ENCODE measurements at regions not wholly inside any gene's neighbourhood (a gene's known extent, or its start where the extent isn't known, plus 50 kb on each side); places are given as distances from the start of the nearest gene placed in this dataset.

- no peak overlapping the region for H3K4me3 ChIP-seq (ENCODE audit: low read depth in 1 of 5, low read length in 5 of 5)
- peaks cover 0 to 5% (median 3%) of the 10 kb centered on the region in 5 donors for H3K4me1 ChIP-seq (ENCODE audit: control insufficient read depth in 5 of 5, insufficient read depth in 5 of 5, low read length in 5 of 5)
- H3K9ac ChIP-seq (ENCODE audit: low read length in 5 of 5), result no peak overlapping the region
- H3K27me3 ChIP-seq (ENCODE audit: control insufficient read depth in 5 of 5, insufficient read depth in 4 of 5, low read length in 5 of 5), result peaks cover 5 to 17% (median 16%) of the 10 kb centered on the region in 5 donors
- no peaks in the 10 kb centered on the region for H3K36me3 ChIP-seq (ENCODE audit: control insufficient read depth in 5 of 5, insufficient read depth in 5 of 5, low read length in 5 of 5)
- H3K9me3 ChIP-seq (ENCODE audit: control insufficient read depth in 5 of 5, low read length in 5 of 5), result peaks cover 14 to 21% (median 20%) of the 10 kb centered on the region in 5 donors
- H3K27ac ChIP-seq (ENCODE audit: low read depth, low read length), result no peak overlapping the region
These were observed 89.3 kb upstream of the SDK2 start for GRCh38 chr17:73733517-73733916.

- no peaks in the 10 kb centered on the region for H3K36me3 ChIP-seq (ENCODE audit: control insufficient read depth in 5 of 5, insufficient read depth in 5 of 5, low read length in 5 of 5)
- H3K9ac ChIP-seq (ENCODE audit: low read length in 5 of 5), result no peak overlapping the region
- no peak overlapping the region for H3K4me3 ChIP-seq (ENCODE audit: low read depth in 1 of 5, low read length in 5 of 5)
- H3K9me3 ChIP-seq (ENCODE audit: control insufficient read depth in 5 of 5, low read length in 5 of 5), result peaks cover 12 to 17% (median 14%) of the 10 kb centered on the region in 5 donors
- no peak overlapping the region for H3K27ac ChIP-seq (ENCODE audit: low read depth, low read length)
- peaks cover 0 to 14% (median 5%) of the 10 kb centered on the region in 5 donors for H3K4me1 ChIP-seq (ENCODE audit: control insufficient read depth in 5 of 5, insufficient read depth in 5 of 5, low read length in 5 of 5)
- H3K27me3 ChIP-seq (ENCODE audit: control insufficient read depth in 5 of 5, insufficient read depth in 4 of 5, low read length in 5 of 5), result peaks cover 5 to 27% (median 16%) of the 10 kb centered on the region in 5 donors
These were observed 91.0 kb upstream of the SDK2 start for GRCh38 chr17:73735245-73735644.

GRCh38 chr17:73738751-73739575 lies 94.7 kb upstream of the SDK2 start:
- H3K9me3 ChIP-seq (ENCODE audit: control insufficient read depth in 5 of 5, low read length in 5 of 5), result peaks cover 0 to 4% (median 0%) of the 10 kb centered on the region in 5 donors
- no peak overlapping the region for H3K27ac ChIP-seq (ENCODE audit: low read depth, low read length)
- no peak overlapping the region for H3K9ac ChIP-seq (ENCODE audit: low read length in 5 of 5)
- no peaks in the 10 kb centered on the region for H3K36me3 ChIP-seq (ENCODE audit: control insufficient read depth in 5 of 5, insufficient read depth in 5 of 5, low read length in 5 of 5)
- H3K4me3 ChIP-seq (ENCODE audit: low read depth in 1 of 5, low read length in 5 of 5), result no peak overlapping the region
- peaks cover 0 to 13% (median 4%) of the 10 kb centered on the region in 5 donors for H3K4me1 ChIP-seq (ENCODE audit: control insufficient read depth in 5 of 5, insufficient read depth in 5 of 5, low read length in 5 of 5)
- peaks cover 5 to 47% (median 35%) of the 10 kb centered on the region in 5 donors for H3K27me3 ChIP-seq (ENCODE audit: control insufficient read depth in 5 of 5, insufficient read depth in 4 of 5, low read length in 5 of 5)

- no peaks in the 10 kb centered on the region for H3K36me3 ChIP-seq (ENCODE audit: control insufficient read depth in 5 of 5, insufficient read depth in 5 of 5, low read length in 5 of 5)
- peaks cover 3 to 50% (median 39%) of the 10 kb centered on the region in 5 donors for H3K27me3 ChIP-seq (ENCODE audit: control insufficient read depth in 5 of 5, insufficient read depth in 4 of 5, low read length in 5 of 5)
- no peak overlapping the region for H3K4me3 ChIP-seq (ENCODE audit: low read depth in 1 of 5, low read length in 5 of 5)
These were observed 96.1 kb upstream of the SDK2 start for GRCh38 chr17:73740370-73740769.

DNA sequence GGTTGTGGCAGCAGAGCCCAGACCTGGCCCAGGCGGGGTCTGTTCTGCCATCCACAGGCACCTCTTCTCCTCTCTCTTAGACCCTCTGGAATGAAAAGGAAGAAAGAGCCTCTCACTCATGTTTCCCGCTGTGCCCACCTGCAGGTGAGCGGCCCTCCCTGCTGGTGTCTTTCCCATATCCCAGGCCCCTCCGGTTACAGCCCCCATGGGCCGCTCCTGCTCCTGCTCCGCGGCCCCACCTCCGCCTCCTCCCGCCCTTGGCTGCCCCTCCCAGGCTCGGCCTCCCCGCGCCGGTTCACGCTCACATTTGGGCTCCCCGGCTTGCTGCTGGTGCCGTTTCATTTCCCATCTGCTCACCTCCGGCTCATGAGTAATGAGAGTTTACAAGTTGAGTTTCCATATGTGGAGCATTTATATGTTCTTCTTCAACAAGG lies 98.7 kb upstream of the SDK2 start:
- Histone ChIP-seq H3K9ac (ENCODE audit: low read length in 5 of 5) (no peak overlapping the region), H3K4me3 (ENCODE audit: low read depth in 1 of 5, low read length in 5 of 5) (no peak overlapping the region), H3K27me3 (ENCODE audit: control insufficient read depth in 5 of 5, insufficient read depth in 4 of 5, low read length in 5 of 5) (peaks cover 10 to 53% (median 42%) of the 10 kb centered on the region in 5 donors), H3K27ac (ENCODE audit: low read depth, low read length) (no peak overlapping the region), H3K9me3 (ENCODE audit: control insufficient read depth in 5 of 5, low read length in 5 of 5) (peaks cover 0 to 4% (median 0%) of the 10 kb centered on the region in 5 donors), H3K36me3 (ENCODE audit: control insufficient read depth in 5 of 5, insufficient read depth in 5 of 5, low read length in 5 of 5) (no peaks in the 10 kb centered on the region), H3K4me1 (ENCODE audit: control insufficient read depth in 5 of 5, insufficient read depth in 5 of 5, low read length in 5 of 5) (peaks cover 0 to 13% (median 4%) of the 10 kb centered on the region in 5 donors)

More at GRCh38 chr17:73740370-73740769, 96.1 kb upstream of the SDK2 start:
- H3K27ac ChIP-seq (ENCODE audit: low read depth, low read length), result no peak overlapping the region
- peaks cover 0 to 13% (median 4%) of the 10 kb centered on the region in 5 donors for H3K4me1 ChIP-seq (ENCODE audit: control insufficient read depth in 5 of 5, insufficient read depth in 5 of 5, low read length in 5 of 5)
- H3K9me3 ChIP-seq (ENCODE audit: control insufficient read depth in 5 of 5, low read length in 5 of 5), result peaks cover 0 to 4% (median 0%) of the 10 kb centered on the region in 5 donors
- H3K9ac ChIP-seq (ENCODE audit: low read length in 5 of 5), result no peak overlapping the region

GRCh38 chr17:73743518-73744201 lies 99.4 kb upstream of the SDK2 start:
- H3K9ac ChIP-seq (ENCODE audit: low read length in 5 of 5), result no peak overlapping the region
- peaks cover 0 to 4% (median 0%) of the 10 kb centered on the region in 5 donors for H3K9me3 ChIP-seq (ENCODE audit: control insufficient read depth in 5 of 5, low read length in 5 of 5)
- no peak overlapping the region for H3K27ac ChIP-seq (ENCODE audit: low read depth, low read length)
- H3K36me3 ChIP-seq (ENCODE audit: control insufficient read depth in 5 of 5, insufficient read depth in 5 of 5, low read length in 5 of 5), result no peaks in the 10 kb centered on the region
- peaks cover 0 to 13% (median 4%) of the 10 kb centered on the region in 5 donors for H3K4me1 ChIP-seq (ENCODE audit: control insufficient read depth in 5 of 5, insufficient read depth in 5 of 5, low read length in 5 of 5)
- peaks cover 10 to 55% (median 40%) of the 10 kb centered on the region in 5 donors for H3K27me3 ChIP-seq (ENCODE audit: control insufficient read depth in 5 of 5, insufficient read depth in 4 of 5, low read length in 5 of 5)
- H3K4me3 ChIP-seq (ENCODE audit: low read depth in 1 of 5, low read length in 5 of 5), result no peak overlapping the region

GRCh38 chr17:73744411-73744810 lies 100.2 kb upstream of the SDK2 start:
- H3K4me3 ChIP-seq (ENCODE audit: low read depth in 1 of 5, low read length in 5 of 5), result no peak overlapping the region
- H3K36me3 ChIP-seq (ENCODE audit: control insufficient read depth in 5 of 5, insufficient read depth in 5 of 5, low read length in 5 of 5), result no peaks in the 10 kb centered on the region
- no peak overlapping the region for H3K9ac ChIP-seq (ENCODE audit: low read length in 5 of 5)
- peaks cover 10 to 54% (median 34%) of the 10 kb centered on the region in 5 donors for H3K27me3 ChIP-seq (ENCODE audit: control insufficient read depth in 5 of 5, insufficient read depth in 4 of 5, low read length in 5 of 5)
- no peak overlapping the region for H3K27ac ChIP-seq (ENCODE audit: low read depth, low read length)
- peaks cover 0 to 11% (median 3%) of the 10 kb centered on the region in 5 donors for H3K4me1 ChIP-seq (ENCODE audit: control insufficient read depth in 5 of 5, insufficient read depth in 5 of 5, low read length in 5 of 5)
- H3K9me3 ChIP-seq (ENCODE audit: control insufficient read depth in 5 of 5, low read length in 5 of 5), result peaks cover 0 to 4% (median 0%) of the 10 kb centered on the region in 5 donors

- Histone ChIP-seq H3K4me1 (ENCODE audit: control insufficient read depth in 5 of 5, insufficient read depth in 5 of 5, low read length in 5 of 5) (no peaks in the 10 kb centered on the region), H3K9me3 (ENCODE audit: control insufficient read depth in 5 of 5, low read length in 5 of 5) (peaks cover 0 to 4% (median 0%) of the 10 kb centered on the region in 5 donors), H3K9ac (ENCODE audit: low read length in 5 of 5) (no peak overlapping the region), H3K36me3 (ENCODE audit: control insufficient read depth in 5 of 5, insufficient read depth in 5 of 5, low read length in 5 of 5) (no peaks in the 10 kb centered on the region), H3K27me3 (ENCODE audit: control insufficient read depth in 5 of 5, insufficient read depth in 4 of 5, low read length in 5 of 5) (peaks cover 10 to 39% (median 27%) of the 10 kb centered on the region in 5 donors), H3K27ac (ENCODE audit: low read depth, low read length) (no peak overlapping the region), H3K4me3 (ENCODE audit: low read depth in 1 of 5, low read length in 5 of 5) (no peak overlapping the region)
These were observed 102.2 kb upstream of the SDK2 start for GRCh38 chr17:73746314-73747073.

DNA sequence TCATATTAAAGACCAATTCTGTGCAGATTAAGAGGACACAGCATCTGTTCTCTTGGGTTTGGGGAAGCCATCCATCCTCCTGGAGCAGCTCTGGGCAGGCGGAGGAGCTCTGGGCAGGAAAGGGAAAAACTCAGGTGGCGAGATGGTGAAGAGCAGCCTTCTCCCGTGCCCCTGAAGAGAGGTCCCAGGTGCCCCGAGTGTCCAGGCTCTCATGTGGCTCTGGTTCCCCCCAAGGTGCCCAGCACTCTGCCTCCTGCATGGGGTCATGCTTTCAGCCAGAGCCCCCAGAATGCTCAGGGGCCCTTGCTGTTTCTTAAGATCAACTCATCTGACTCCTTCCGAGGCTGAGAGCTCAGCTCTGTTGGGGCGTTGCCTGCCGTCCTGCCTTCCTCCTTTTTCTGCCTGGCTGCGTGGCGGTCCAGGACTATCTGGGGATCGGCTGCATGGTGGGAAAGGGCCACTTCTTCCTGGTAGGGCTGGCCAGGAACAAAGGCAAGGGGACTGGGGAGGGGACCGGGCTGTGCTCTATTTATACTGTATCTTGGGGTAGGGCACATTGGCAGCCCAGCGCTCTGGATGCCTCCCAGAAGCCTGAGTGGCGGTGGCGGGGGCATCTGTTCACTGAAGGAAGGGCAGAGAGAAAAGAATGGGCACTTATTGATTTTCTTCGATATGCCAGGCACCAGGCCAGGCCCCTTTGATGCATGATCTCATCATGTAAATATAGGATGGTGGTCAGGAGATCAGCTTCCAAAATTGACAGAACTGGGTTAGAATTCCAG lies 103.2 kb upstream of the SDK2 start:
- H3K4me1 ChIP-seq (ENCODE audit: control insufficient read depth in 5 of 5, insufficient read depth in 5 of 5, low read length in 5 of 5), result no peaks in the 10 kb centered on the region
- peaks cover 0 to 4% (median 0%) of the 10 kb centered on the region in 5 donors for H3K9me3 ChIP-seq (ENCODE audit: control insufficient read depth in 5 of 5, low read length in 5 of 5)
- H3K36me3 ChIP-seq (ENCODE audit: control insufficient read depth in 5 of 5, insufficient read depth in 5 of 5, low read length in 5 of 5), result no peaks in the 10 kb centered on the region
- H3K27me3 ChIP-seq (ENCODE audit: control insufficient read depth in 5 of 5, insufficient read depth in 4 of 5, low read length in 5 of 5), result peaks cover 10 to 37% (median 27%) of the 10 kb centered on the region in 5 donors
- no peak overlapping the region for H3K9ac ChIP-seq (ENCODE audit: low read length in 5 of 5)
- no peak overlapping the region for H3K27ac ChIP-seq (ENCODE audit: low read depth, low read length)
- no peak overlapping the region for H3K4me3 ChIP-seq (ENCODE audit: low read depth in 1 of 5, low read length in 5 of 5)

Data from subcutaneous abdominal adipose tissue (tissue), 5 donors.